ENCODE measurements at regions not wholly inside any gene's neighbourhood (a gene's known extent, or its start where the extent isn't known, plus 50 kb on each side); places are given as distances from the start of the nearest gene placed in this dataset.

- Mint-ChIP-seq H3K27ac (no peak overlapping the region), H3K9me3 (no peaks in the 10 kb centered on the region), H3K36me3 (ENCODE audit: low read depth) (no peaks in the 10 kb centered on the region), H3K27me3 (ENCODE audit: insufficient read depth) (peaks cover 72% of the 10 kb centered on the region), H3K4me1 (peaks cover 1% of the 10 kb centered on the region), H3K4me3 (no peak overlapping the region)
- Histone ChIP-seq H3K9ac (ENCODE audit: extremely low read depth, low read length, poor library complexity, severe bottlenecking) (no peak overlapping the region), H3K9me3 (ENCODE audit: control insufficient read depth, low read length) (no peaks in the 10 kb centered on the region), H3K27me3 (ENCODE audit: control insufficient read depth, insufficient read depth, low read length, poor library complexity, severe bottlenecking) (no peaks in the 10 kb centered on the region), H3K4me1 (ENCODE audit: control insufficient read depth, insufficient read depth, low read length) (no peaks in the 10 kb centered on the region), H3K36me3 (ENCODE audit: control insufficient read depth, insufficient read depth, low read length) (no peaks in the 10 kb centered on the region), H3K4me3 (ENCODE audit: low read length) (no peak overlapping the region), H3K27ac (ENCODE audit: low read depth, low read length) (no peak overlapping the region)
- 76 to 87% methylated on average over 7 to 12 of the region's 12 CpGs for WGBS, 2 experiments (ENCODE audit: insufficient coverage in 1 of 2, insufficient read length in 1 of 2)
- TF ChIP-seq CTCF (conservative IDR thresholded peaks at IDR 0.05), result no peak
- no peak for DNase-seq
Observed at GRCh38 chr20:61129311-61129710, 122.8 kb upstream of the CDH4 start.

DNA sequence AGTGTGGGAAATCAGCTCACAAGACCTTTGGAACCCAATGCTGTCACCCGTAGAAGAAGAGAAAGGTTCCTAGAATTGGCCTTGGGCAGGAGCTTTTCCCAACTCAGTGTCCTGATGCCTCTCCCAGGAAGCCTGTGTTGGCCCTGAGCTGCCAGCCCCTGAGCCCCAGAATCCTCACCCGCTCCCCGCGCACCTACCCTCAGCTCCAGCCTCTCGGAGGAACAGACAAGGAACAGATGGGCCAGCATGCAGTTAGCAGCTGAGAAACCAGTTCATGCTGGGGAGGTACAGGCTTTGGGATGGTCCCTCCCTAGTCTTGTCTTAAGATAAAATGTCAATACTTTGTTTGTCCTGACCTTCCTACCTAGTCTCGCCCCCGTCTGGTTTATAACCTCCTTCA is 121.9 kb upstream of the CDH4 start:
- Mint-ChIP-seq H3K27me3 (ENCODE audit: insufficient read depth) (peaks cover 78% of the 10 kb centered on the region), H3K9me3 (no peaks in the 10 kb centered on the region), H3K27ac (no peak overlapping the region), H3K4me1 (peaks cover 1% of the 10 kb centered on the region), H3K4me3 (no peak overlapping the region), H3K36me3 (ENCODE audit: low read depth) (no peaks in the 10 kb centered on the region)
- Histone ChIP-seq H3K36me3 (ENCODE audit: control insufficient read depth, insufficient read depth, low read length) (no peaks in the 10 kb centered on the region), H3K4me3 (ENCODE audit: low read length) (no peak overlapping the region), H3K9me3 (ENCODE audit: control insufficient read depth, low read length) (no peaks in the 10 kb centered on the region), H3K27ac (ENCODE audit: low read depth, low read length) (no peak overlapping the region), H3K9ac (ENCODE audit: extremely low read depth, low read length, poor library complexity, severe bottlenecking) (no peak overlapping the region), H3K4me1 (ENCODE audit: control insufficient read depth, insufficient read depth, low read length) (no peaks in the 10 kb centered on the region), H3K27me3 (ENCODE audit: control insufficient read depth, insufficient read depth, low read length, poor library complexity, severe bottlenecking) (no peaks in the 10 kb centered on the region)
- 94 to 98% methylated on average over 7 of the region's 7 CpGs for WGBS, 2 experiments (ENCODE audit: insufficient coverage in 1 of 2, insufficient read length in 1 of 2)
- no peak for DNase-seq
- TF ChIP-seq CTCF (conservative IDR thresholded peaks at IDR 0.05), result no peak

DNA sequence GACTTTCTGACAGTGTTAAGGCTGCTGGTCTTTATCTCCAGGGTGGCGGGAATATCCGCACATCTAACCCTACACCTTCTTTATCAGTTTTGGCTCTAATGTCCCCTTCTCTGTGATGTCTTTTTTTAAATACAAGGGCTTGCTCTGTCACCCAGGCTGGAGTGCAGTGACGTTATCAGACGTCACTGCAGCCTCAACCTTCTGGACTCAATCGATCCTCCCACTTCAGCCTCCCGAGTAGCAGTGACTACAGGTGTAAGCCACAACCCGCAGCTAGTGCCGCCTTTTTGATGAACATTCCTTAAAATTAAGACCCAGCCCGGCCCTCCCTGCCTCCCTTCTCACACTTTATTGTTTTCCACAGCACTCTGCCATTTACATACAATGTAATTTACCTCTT is 120.1 kb upstream of the CDH4 start:
- Mint-ChIP-seq H3K27me3 (ENCODE audit: insufficient read depth) (peaks cover 91% of the 10 kb centered on the region), H3K27ac (no peak overlapping the region)
- H3K36me3 ChIP-seq (ENCODE audit: control insufficient read depth, insufficient read depth, low read length), result no peaks in the 10 kb centered on the region

More for the DNA sequence above, 120.1 kb upstream of the CDH4 start:
- H3K9me3 Mint-ChIP-seq, result no peaks in the 10 kb centered on the region
- H3K4me1 Mint-ChIP-seq, result peaks cover 12% of the 10 kb centered on the region
- Histone ChIP-seq H3K27me3 (ENCODE audit: control insufficient read depth, insufficient read depth, low read length, poor library complexity, severe bottlenecking) (no peaks in the 10 kb centered on the region), H3K27ac (ENCODE audit: low read depth, low read length) (no peak overlapping the region), H3K9ac (ENCODE audit: extremely low read depth, low read length, poor library complexity, severe bottlenecking) (no peak overlapping the region), H3K9me3 (ENCODE audit: control insufficient read depth, low read length) (no peaks in the 10 kb centered on the region), H3K4me1 (ENCODE audit: control insufficient read depth, insufficient read depth, low read length) (peaks cover 6% of the 10 kb centered on the region), H3K4me3 (ENCODE audit: low read length) (no peak overlapping the region)
- no peaks in the 10 kb centered on the region for H3K36me3 Mint-ChIP-seq (ENCODE audit: low read depth)
- no peak for TF ChIP-seq CTCF (conservative IDR thresholded peaks at IDR 0.05)
- no peak overlapping the region for H3K4me3 Mint-ChIP-seq
- DNase-seq, result no peak
- 92 to 93% methylated on average over 8 to 9 of the region's 9 CpGs for WGBS, 2 experiments (ENCODE audit: insufficient coverage in 1 of 2, insufficient read length in 1 of 2)

Data from endodermal cell (in vitro differentiated cells).